ENCODE measurements at regions not wholly inside any gene's neighbourhood (a gene's known extent, or its start where the extent isn't known, plus 50 kb on each side); places are given as distances from the start of the nearest gene placed in this dataset.

- Mint-ChIP-seq H3K27me3 (no peaks in the 10 kb centered on the region), H3K4me1 (ENCODE audit: low read depth) (no peaks in the 10 kb centered on the region), H3K36me3 (no peaks in the 10 kb centered on the region), H3K9me3 (peaks cover 13% of the 10 kb centered on the region), H3K4me3 (no peak overlapping the region), H3K27ac (no peak overlapping the region)
- ChIA-PET POLR2A (no interaction called here), CTCF (no interaction called here)
- DNase-seq = no peak
- intact Hi-C loops (cut with micrococcal nuclease) = no loop called here
These were observed 510.1 kb upstream of the LARGE1 start for GRCh38 chr22:34430386-34430785.

DNA sequence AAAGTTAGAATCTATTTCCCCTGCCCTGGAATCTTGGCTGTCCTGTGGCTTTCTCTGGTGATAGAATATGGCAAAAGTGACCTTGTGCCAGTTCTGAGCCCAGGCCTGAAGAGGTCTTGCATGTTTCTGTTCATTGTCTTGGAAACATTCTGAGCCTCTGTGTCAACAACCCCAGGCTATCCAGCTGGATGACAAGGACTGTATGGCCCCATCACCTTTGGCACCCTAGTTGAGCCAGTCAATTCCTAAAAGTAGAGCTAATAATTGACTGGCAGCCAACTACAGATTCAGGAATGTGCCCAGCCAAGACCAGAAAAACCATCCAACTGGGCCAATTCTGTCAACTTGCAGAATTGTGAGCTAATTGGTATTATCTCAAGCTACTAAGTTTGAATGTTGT lies 514.1 kb upstream of the LARGE1 start:
- Mint-ChIP-seq H3K27me3 (no peaks in the 10 kb centered on the region), H3K4me1 (ENCODE audit: low read depth) (no peaks in the 10 kb centered on the region), H3K36me3 (no peaks in the 10 kb centered on the region), H3K9me3 (peaks cover 12% of the 10 kb centered on the region), H3K27ac (no peak overlapping the region), H3K4me3 (no peak overlapping the region)
- ChIA-PET CTCF (no interaction called here), POLR2A (no interaction called here)
- intact Hi-C loops (cut with micrococcal nuclease) = no loop called here
- DNase-seq = no peak

- peaks cover 8% of the 10 kb centered on the region for H3K9me3 Mint-ChIP-seq
- intact Hi-C loops (cut with micrococcal nuclease) = no loop called here
- no peaks in the 10 kb centered on the region for H3K27me3 Mint-ChIP-seq
- H3K4me1 Mint-ChIP-seq (ENCODE audit: low read depth) = no peaks in the 10 kb centered on the region
- CTCF ChIA-PET = no interaction called here
- DNase-seq = no peak
- H3K36me3 Mint-ChIP-seq = no peaks in the 10 kb centered on the region
- H3K27ac Mint-ChIP-seq = no peak overlapping the region
- H3K4me3 Mint-ChIP-seq = no peak overlapping the region
- POLR2A ChIA-PET = no interaction called here
These were observed 516.9 kb upstream of the LARGE1 start for GRCh38 chr22:34437140-34437539.

DNA sequence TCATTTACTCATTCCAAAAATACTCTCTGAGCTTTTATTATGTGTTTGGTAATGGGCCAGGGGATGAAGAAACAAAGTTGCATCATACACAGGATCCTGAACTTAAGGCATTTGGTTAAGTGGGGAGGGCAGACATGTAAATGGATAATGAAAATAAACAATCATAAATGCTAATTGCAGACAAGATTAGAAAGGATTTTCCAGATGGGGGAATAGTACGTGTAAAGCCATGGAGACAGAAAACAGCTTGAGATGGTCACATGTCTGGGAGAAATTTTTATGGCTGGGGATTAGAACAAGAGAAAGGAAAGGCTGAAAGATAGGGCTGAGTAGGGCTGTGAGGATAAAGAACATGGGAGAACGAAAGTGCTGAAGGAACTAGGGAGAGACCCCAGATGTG lies 534.3 kb upstream of the LARGE1 start:
- CTCF ChIA-PET = no interaction called here

DNA sequence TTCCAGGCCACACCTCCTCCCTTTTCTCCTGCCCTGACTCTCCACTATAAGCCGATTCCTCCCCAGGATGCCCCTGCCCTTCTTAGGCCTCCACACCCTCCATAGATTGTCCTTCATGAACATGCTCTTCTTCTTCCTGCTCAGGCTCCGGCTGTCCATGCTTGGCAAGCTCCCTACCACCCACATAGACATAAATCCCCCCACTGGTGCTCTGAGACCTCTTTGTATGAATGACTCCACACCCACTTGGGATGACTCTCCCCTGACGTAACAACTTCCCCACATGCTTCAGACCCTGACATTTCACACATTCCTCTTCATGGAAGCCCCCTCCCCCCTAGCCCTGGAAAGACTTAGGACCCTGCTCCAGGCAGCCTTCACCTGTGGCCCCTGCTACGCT lies 542.5 kb upstream of the LARGE1 start:
- POLR2A ChIA-PET = no interaction called here
- Mint-ChIP-seq H3K27ac (no peak overlapping the region), H3K36me3 (no peaks in the 10 kb centered on the region), H3K27me3 (no peaks in the 10 kb centered on the region), H3K4me1 (ENCODE audit: low read depth) (no peaks in the 10 kb centered on the region), H3K4me3 (no peak overlapping the region), H3K9me3 (peaks cover 6% of the 10 kb centered on the region)
- intact Hi-C loops (cut with micrococcal nuclease) = no loop called here
- no peak for DNase-seq
- CTCF ChIA-PET = no interaction called here

More for the DNA sequence above, 534.3 kb upstream of the LARGE1 start:
- Mint-ChIP-seq H3K4me3 (no peak overlapping the region), H3K36me3 (no peaks in the 10 kb centered on the region), H3K4me1 (ENCODE audit: low read depth) (no peaks in the 10 kb centered on the region), H3K9me3 (peaks cover 4% of the 10 kb centered on the region), H3K27ac (no peak overlapping the region), H3K27me3 (no peaks in the 10 kb centered on the region)
- intact Hi-C loops (cut with micrococcal nuclease) = no loop called here
- no peak for DNase-seq
- POLR2A ChIA-PET = no interaction called here

DNA sequence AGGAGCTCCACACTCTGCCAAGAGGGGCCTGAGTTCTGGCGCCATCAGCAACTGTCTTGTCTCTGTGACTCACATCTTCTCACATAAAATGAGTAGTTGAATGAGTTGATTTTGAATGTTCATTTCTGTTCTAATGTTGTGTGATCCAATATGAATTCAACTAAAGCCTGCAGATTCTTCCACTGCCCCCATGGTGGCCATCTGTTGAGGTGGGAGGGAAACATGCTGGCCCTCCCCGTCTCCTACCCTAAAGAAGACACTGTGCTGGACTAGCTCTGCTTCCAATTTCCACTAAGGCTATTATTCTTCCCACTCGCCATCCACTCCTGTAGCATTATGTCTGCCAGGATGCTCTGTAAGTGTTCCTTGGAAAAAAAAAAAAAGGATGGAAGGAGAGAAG lies 555.6 kb upstream of the LARGE1 start:
- DNase-seq = no peak
- CTCF ChIA-PET = no interaction called here
- Mint-ChIP-seq H3K36me3 (no peaks in the 10 kb centered on the region), H3K27ac (no peak overlapping the region), H3K27me3 (no peaks in the 10 kb centered on the region), H3K9me3 (peaks cover 6% of the 10 kb centered on the region), H3K4me1 (ENCODE audit: low read depth) (no peaks in the 10 kb centered on the region), H3K4me3 (no peak overlapping the region)
- POLR2A ChIA-PET = no interaction called here
- intact Hi-C loops (cut with micrococcal nuclease) = no loop called here

GRCh38 chr22:34476762-34477161 lies 556.5 kb upstream of the LARGE1 start:
- ChIA-PET POLR2A (no interaction called here), CTCF (no interaction called here)
- Mint-ChIP-seq H3K36me3 (no peaks in the 10 kb centered on the region), H3K9me3 (peaks cover 11% of the 10 kb centered on the region), H3K4me1 (ENCODE audit: low read depth) (no peaks in the 10 kb centered on the region), H3K27me3 (no peaks in the 10 kb centered on the region), H3K27ac (no peak overlapping the region), H3K4me3 (no peak overlapping the region)
- no peak for DNase-seq
- intact Hi-C loops (cut with micrococcal nuclease) = no loop called here

GRCh38 chr22:34481090-34481489 lies 560.8 kb upstream of the LARGE1 start:
- Mint-ChIP-seq H3K36me3 (no peaks in the 10 kb centered on the region), H3K27me3 (no peaks in the 10 kb centered on the region), H3K27ac (no peak overlapping the region), H3K9me3 (peaks cover 12% of the 10 kb centered on the region), H3K4me1 (ENCODE audit: low read depth) (no peaks in the 10 kb centered on the region), H3K4me3 (no peak overlapping the region)
- ChIA-PET POLR2A (no interaction called here), CTCF (no interaction called here)
- intact Hi-C loops (cut with micrococcal nuclease) = loop anchor here (10.0 kb wide), 1 partner anchor 64 kb away; no protein-coding TSS in a partner anchor
- DNase-seq = no peak

DNA sequence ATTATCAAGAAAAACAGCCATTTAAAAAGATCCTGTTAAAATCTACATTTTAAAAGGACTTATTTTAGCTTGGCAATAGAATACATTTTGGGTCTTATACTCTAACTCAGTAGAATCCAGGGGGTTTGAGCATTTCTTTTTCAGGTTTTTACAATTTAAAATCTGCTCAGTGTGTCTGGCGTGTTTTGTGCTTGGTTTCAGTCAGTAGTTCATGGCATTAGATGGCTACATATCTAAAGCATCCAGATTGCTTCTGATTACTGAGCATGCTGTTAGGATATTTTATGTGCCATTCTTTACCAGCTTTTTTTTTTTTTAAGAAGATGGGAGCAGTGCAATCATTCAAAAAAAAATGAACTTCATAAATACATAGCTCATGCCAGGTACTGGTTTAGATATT lies 566.1 kb upstream of the LARGE1 start:
- Mint-ChIP-seq H3K27ac (no peak overlapping the region), H3K4me1 (ENCODE audit: low read depth) (no peaks in the 10 kb centered on the region), H3K27me3 (no peaks in the 10 kb centered on the region), H3K36me3 (no peaks in the 10 kb centered on the region), H3K4me3 (no peak overlapping the region), H3K9me3 (peaks cover 3% of the 10 kb centered on the region)
- DNase-seq = no peak
- intact Hi-C loops (cut with micrococcal nuclease) = loop anchor here (10.0 kb wide), 1 partner anchor 58 kb away; no protein-coding TSS in a partner anchor
- ChIA-PET CTCF (no interaction called here), POLR2A (no interaction called here)

DNA sequence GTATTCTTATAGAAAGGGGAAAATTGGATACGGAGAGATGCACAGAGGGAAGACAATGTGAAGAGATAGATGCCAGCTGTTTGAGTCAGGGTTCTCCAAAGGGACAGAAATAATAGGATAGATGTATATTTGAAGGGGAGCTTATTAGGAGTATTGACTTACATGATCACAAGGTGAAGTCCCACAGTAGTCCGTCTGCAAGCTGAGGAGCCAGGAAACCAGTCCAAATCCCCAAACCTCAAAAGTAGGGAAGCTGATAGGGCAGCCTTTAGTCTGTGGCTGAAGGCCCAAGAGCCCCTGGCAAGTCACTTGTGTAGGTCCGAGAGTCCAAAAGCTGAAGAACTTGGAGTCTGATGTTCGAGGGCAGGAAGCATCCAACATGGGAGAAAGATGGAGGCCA lies 569.6 kb upstream of the LARGE1 start:
- no peak overlapping the region for H3K4me3 Mint-ChIP-seq
- H3K27ac Mint-ChIP-seq = no peak overlapping the region
- H3K9me3 Mint-ChIP-seq = peaks cover 12% of the 10 kb centered on the region
- H3K27me3 Mint-ChIP-seq = no peaks in the 10 kb centered on the region
- ChIA-PET POLR2A (no interaction called here), CTCF (no interaction called here)
- H3K36me3 Mint-ChIP-seq = no peaks in the 10 kb centered on the region
- H3K4me1 Mint-ChIP-seq (ENCODE audit: low read depth) = no peaks in the 10 kb centered on the region
- intact Hi-C loops (cut with micrococcal nuclease) = loop anchor here (10.0 kb wide), 1 partner anchor 55 kb away; no protein-coding TSS in a partner anchor
- DNase-seq = no peak

DNA sequence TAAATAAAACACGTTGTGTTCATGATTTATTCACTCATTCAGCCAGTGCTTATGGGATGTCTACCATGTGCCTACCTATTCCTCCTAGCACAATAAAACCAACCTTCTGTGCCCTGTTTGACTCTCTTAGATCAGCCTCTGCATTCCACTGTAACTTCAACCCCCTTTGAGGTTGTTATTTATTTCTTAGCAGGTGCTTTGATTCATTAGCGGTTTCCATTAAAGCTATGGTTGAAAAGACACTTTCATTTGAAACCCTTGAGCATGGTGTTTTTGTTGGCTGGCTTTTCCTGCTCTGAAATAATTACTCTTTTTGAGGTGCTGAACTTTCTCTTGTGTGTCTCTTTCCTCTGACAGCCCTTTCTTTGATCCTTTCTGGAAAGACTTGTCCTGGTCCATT lies 570.6 kb upstream of the LARGE1 start:
- no peaks in the 10 kb centered on the region for H3K36me3 Mint-ChIP-seq
- DNase-seq = no peak
- peaks cover 14% of the 10 kb centered on the region for H3K9me3 Mint-ChIP-seq
- H3K27me3 Mint-ChIP-seq = no peaks in the 10 kb centered on the region
- H3K27ac Mint-ChIP-seq = no peak overlapping the region
- ChIA-PET CTCF (no interaction called here), POLR2A (no interaction called here)
- no peak overlapping the region for H3K4me3 Mint-ChIP-seq
- intact Hi-C loops (cut with micrococcal nuclease) = no loop called here
- no peaks in the 10 kb centered on the region for H3K4me1 Mint-ChIP-seq (ENCODE audit: low read depth)

DNA sequence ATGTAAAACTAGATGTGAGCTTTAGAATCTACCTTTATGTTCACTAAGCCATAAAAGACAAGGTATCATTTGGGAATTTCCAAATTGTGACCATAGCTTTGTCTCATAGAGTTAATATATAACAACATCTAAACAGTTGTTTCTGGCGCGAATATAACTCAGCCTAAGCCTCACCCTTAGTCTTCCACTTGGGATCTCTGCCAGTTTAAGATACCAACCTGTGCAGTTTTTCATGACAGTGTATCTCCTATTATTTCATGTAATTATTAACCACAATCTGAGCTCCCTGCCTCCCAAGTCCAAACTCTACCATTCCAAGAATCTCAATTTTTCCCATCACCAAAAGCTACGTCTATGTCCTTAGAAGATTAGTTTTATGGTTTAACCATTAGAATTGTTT lies 572.5 kb upstream of the ISX start:
- CTCF ChIA-PET = no interaction called here
- Mint-ChIP-seq H3K36me3 (no peaks in the 10 kb centered on the region), H3K9me3 (peaks cover 14% of the 10 kb centered on the region), H3K27ac (no peak overlapping the region), H3K27me3 (no peaks in the 10 kb centered on the region), H3K4me3 (no peak overlapping the region), H3K4me1 (ENCODE audit: low read depth) (no peaks in the 10 kb centered on the region)
- intact Hi-C loops (cut with micrococcal nuclease) = no loop called here
- no peak for DNase-seq
- POLR2A ChIA-PET = no interaction called here

GRCh38 chr22:34501366-34501965 lies 564.5 kb upstream of the ISX start:
- POLR2A ChIA-PET = no interaction called here
- Mint-ChIP-seq H3K4me3 (no peak overlapping the region), H3K4me1 (ENCODE audit: low read depth) (no peaks in the 10 kb centered on the region), H3K9me3 (no peaks in the 10 kb centered on the region), H3K27ac (no peak overlapping the region), H3K27me3 (no peaks in the 10 kb centered on the region), H3K36me3 (no peaks in the 10 kb centered on the region)
- no peak for DNase-seq
- intact Hi-C loops (cut with micrococcal nuclease) = no loop called here
- CTCF ChIA-PET = no interaction called here

DNA sequence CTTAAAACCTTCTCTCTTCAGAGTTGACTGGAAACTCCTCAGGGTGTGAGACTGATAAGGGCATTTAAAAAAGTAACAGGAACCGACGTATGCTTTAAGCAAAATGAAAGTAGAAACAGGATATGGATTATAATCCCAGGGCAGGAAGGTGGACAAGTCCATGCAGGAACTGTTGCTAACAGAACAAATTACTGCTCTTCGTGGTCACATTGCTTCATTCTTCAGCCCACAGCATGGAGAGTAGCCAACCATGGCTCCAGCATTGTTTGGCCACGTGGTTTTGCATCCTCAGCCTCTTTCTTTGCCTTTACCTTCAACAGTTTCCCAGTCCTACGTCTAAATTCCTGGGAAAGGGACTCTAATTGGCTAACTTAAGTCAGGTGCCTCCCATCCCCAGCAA lies 563.1 kb upstream of the ISX start:
- H3K27me3 Mint-ChIP-seq = no peaks in the 10 kb centered on the region
- H3K27ac Mint-ChIP-seq = no peak overlapping the region
- no peak overlapping the region for H3K4me3 Mint-ChIP-seq
- H3K36me3 Mint-ChIP-seq = no peaks in the 10 kb centered on the region
- H3K4me1 Mint-ChIP-seq (ENCODE audit: low read depth) = no peaks in the 10 kb centered on the region
- ChIA-PET POLR2A (no interaction called here), CTCF (no interaction called here)
- intact Hi-C loops (cut with micrococcal nuclease) = no loop called here
- no peaks in the 10 kb centered on the region for H3K9me3 Mint-ChIP-seq
- no peak for DNase-seq
